RPMI8226 (cell line): ENCODE measurements at regions not wholly inside any gene's neighbourhood (a gene's known extent, or its start where the extent isn't known, plus 50 kb on each side); places are given as distances from the start of the nearest gene placed in this dataset.

Experiments used
- DNase-seq: peaks from one replicate; pipeline ENCODE4 v3.0.0-alpha.2; 2015

- no peak for DNase-seq
Measured at GRCh38 chr13:74040200-74040599, 94.0 kb downstream of the KLF12 start.

- DNase-seq = no peak
Measured at GRCh38 chr13:74039667-74040066, 94.5 kb downstream of the KLF12 start.

DNA sequence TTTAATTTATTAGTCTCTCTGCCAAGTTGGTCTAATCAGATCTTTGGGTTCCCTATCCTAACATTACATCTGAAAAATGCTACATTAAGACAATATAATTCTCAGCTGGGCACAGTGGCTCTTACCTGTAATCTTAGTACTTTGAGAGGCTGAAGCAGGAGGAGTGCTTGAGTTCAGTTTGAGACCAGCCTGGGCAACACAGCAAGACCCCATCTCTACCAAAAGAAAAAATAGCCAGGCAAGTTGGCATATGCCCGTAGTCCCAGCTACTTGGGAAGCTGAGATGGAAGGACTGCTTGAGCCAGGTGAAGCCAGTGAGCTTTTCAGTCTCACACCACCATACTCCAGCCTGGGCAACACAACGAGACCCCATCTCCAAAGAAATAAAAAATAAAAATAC is 95.0 kb downstream of the KLF12 start:
- no peak for DNase-seq

DNA sequence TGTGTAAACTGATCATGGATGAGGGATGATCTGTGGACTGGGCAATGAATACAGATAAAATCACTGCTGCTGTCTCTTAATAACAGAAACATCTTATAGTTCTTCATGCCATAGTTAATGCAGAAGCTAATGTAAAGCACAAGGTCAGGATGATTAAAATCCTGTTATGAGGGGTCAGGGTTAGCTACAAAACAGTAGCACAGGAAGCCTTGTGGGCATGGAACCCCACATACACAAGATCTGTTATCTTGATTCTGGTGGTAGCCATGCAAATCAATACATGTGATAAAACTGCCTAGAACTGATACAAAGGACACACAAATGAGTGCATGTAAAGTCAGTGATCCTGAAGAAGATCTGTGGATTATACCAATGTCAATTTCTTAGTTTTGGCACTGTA is 96.4 kb downstream of the KLF12 start:
- no peak for DNase-seq

GRCh38 chr13:74036373-74036772 is 97.8 kb downstream of the KLF12 start:
- no peak for DNase-seq

DNA sequence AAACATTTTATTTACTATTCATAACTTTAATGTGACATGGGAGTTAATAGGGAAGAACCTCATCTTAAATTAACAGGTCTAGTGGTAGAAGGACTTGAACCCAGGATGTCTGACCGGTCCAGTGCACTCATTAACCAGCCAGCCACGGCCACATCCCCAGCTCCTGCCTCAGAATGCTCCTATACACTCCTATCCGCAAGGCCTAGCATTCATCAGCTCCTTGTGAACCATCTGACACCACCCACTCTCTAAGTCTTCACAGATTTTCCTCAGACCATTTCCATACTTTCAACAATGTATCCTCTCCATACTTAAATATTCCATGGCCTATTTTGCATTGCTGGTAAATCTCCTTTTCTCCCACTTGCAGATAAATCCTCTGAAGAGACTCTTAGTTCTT is 98.3 kb downstream of the KLF12 start:
- no peak for DNase-seq

- no peak for DNase-seq
Measured at GRCh38 chr13:74032325-74032724, 101.9 kb downstream of the KLF12 start.

DNA sequence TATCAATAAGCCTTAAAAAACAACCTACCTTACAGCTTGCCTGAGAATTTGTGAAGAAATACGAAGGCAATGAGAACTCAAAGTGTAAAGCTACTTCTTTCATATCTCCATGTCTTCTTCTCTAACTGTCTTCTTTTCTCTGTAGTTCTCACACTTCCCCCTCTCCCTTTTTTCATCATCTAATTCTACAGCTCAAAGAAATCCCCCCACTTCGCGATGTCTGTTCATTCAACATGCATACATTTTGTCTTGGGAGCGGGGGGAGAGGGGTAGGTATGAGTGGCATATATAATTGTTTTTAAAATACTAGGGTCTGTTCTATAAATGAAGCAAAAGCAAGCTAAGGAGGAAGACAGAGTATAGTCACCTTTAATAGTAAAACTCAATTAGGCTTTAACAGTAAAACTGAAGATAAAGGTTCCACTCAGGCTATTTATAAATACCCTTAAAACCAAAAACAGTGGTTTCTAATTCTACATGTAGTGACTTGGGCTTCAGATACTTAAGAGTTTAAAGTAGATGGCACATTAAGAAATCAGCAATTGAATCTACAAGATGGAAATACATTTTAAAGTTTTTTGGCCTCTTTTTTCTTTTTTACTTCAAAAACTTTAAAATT is 106.9 kb downstream of the KLF12 start:
- no peak for DNase-seq

GRCh38 chr13:74026753-74027152 is 107.5 kb downstream of the KLF12 start:
- no peak for DNase-seq

GRCh38 chr13:74025369-74025768 is 108.8 kb downstream of the KLF12 start:
- DNase-seq = no peak

DNA sequence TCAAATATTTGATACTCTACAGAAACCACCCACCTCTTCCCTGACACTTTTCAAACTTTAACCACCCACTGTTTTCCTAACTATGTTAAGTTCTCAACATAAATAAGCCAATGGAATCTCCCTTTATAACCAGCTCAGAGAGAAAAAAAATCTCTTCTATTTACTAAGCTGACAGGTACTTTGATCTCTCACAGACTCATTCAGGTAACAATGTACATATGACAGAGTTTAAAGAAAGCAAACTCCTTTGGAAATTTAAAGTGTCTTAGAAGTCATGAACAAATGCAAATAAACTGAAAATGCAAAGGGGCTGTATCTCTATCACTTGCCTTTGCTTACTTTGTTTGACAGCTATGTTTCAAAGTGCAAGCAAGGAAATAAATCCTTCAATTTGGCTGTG is 109.3 kb downstream of the KLF12 start:
- DNase-seq = no peak

DNA sequence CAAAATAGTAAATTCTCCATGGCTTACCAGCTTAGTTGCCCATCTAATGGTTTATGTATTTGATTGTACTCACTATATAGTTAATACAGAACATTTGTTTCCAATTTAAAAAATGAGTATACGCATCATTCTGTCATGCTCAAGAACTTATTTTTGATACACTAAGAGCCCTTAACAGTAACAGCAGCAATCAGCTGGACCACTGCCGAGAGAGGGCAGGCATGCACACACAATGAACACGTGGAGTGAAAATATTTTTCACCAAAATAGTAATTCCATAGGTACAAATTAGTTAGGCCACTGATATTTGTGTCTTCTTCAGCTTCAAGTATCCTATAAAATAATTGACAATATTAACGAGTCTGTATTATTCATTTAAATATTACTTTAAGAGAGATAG is 109.9 kb downstream of the KLF12 start:
- no peak for DNase-seq

- no peak for DNase-seq
Measured at GRCh38 chr13:74023484-74023883, 110.7 kb downstream of the KLF12 start.

DNA sequence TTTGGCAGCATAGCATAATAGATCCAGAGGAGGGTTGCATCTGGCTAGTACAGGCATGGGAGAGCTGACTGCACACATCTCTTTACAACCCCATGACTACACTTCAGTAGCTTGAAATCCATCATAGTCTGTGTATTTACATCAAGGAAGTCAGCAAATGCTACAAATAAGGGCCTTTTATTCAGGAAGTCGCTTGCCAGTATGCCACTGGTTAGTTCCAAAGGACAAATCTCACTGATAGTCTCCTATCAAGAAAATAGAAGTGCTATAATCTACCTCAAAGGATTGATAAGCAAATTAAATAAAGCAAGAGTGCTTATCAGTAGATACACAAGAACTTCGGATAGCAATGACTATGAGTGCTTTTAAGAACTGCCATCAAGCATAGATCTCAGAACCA is 112.7 kb downstream of the KLF12 start:
- no peak for DNase-seq

DNA sequence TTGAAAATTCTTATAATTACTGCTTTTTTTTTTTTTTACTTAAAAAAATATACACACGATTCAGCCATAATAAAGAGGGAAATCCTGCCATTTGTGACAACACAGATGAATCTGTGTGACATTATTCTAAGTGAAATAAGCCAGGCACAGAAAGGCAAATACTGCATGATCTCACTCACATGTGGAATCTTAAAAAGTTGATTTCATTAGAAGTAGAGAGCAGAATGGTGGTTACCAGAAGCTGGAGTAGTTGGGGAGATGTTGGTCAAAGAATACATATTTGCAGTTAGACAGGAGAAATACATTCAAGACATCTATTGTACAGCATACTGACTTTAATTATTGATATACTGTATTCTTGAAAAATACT is 116.2 kb downstream of the KLF12 start:
- no peak for DNase-seq

DNA sequence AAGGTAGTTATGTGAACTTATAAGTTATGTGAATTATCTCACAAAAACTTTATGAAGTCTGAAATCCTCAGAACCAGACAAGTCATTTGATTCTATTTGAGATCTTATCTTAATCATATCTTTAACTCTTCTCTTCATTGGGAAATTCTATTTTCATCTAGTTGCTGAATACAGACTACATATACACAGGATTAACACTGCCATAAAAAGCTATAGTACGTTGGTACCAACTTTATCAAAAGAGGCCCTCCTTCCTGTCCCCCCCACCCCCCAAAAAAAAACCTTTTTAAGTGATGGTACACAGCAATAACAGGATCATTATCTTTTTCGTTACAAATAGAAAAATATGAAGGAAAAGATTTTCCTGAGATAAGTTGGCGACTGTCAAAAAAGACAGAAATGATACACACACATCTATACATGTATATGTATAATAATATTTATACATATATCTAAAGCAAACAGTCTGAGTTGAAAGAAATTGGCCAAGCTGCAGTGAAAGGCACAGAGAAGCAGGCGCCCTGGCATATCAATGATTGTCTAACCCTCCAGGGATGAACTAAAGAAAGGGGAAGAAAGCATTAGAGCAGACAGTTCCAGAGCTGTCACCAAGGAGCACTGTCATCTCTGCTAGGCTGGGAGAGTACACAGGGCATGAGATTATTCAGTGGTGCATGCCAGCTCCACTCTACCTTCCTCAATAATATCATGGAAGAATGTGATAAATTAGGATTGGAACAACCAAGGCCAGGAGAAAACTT is 116.7 kb downstream of the KLF12 start:
- no peak for DNase-seq

DNA sequence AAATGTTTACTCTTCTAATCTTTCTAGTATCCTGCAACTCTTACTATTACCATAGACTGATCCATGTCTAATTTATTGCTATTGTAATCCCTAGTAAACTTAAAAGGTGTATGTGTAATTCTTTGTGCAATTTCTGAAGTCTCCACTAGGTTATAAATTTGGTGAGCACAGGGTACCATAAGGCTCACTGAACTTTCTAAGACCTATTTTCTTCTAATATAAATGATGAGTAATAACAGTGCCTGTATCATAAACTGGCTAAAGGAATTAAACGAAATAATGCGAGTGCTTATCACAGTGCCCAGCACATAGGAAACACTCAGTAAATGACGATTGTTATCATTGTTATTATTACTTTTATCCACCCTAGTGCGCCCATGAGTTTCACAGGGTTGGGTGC is 119.1 kb downstream of the KLF12 start:
- no peak for DNase-seq

DNA sequence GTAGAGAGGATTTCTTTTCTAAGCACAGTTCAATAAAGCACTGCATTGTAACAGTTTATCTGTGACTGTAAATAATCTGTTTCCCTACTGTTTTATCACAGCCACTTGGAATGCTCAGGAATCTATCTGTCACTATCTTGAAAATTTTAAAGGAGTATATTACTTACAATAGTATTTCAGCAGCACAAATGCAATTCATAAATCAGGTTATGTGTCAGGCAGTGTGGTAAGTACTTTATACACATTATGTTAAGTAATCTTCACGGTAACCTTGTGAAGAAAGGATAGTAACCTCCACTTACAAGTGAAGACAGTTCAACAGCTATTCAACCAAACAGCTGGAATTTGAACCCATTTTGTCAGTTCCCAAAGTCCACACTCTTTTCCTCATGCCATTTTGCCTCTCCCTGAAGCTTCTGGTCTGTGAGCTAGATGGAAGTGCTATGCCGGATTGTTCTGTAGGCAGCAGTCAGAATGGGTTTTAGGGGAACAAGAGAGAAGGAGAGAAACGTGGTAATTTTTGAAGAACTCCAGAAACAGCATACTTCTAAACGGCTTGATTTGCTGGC is 125.0 kb downstream of the KLF12 start:
- DNase-seq = no peak

DNA sequence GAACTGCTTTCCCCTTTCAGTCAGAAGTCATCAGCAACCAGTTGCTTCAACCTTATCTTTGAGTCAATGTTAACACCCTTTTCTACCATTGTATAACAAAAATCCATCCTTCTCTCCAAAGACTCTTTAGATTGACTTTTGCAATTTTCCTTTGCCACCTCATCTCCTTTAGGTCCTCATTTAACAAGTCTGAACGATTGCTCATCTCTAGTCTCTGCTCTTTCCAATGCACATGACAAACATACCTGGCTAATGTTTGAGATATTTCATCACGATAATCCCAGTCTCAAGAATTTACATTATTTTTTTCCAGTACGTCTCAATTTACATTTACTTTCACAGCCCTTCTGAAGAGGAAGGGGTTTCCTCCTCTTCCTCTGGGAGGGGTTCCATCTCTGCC is 127.5 kb downstream of the KLF12 start:
- no peak for DNase-seq

DNA sequence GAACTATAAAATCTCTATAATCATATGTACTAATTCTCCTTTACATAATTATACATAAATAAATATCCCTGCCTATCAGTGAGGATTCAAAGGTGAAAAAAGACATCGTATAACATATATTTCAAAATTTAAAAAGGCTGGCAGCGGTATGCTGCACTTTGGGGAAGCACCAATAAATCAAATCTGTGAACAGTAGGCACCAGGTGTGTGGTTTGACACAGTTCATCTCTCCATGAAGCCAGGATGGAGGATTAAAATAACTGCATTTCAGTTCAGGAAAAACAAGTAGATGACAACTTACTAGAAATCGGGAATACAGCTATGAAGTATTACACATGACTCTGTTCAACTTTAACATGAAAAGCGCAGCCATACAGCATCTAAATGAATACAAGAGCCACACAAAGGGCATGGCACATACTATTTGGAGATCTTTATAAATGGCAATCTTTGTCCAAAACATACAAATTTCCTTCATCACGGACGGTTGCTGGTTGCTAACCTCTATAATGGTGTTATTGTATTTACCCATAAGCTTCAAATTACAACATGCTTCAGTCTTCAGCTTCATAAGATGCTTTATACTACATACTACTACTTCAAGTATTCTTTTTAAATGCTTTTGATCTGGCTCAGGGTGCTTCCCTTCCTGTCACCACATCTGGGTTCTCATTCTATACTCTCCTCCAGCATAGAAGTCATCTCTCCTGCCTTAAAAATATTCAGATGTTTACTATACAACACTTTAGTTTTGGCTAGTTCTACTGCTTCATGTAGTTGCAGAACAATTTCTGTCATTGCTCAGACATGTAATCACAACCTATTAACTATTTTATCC is 128.7 kb downstream of the KLF12 start:
- no peak for DNase-seq

GRCh38 chr13:74004109-74004508 is 130.1 kb downstream of the KLF12 start:
- DNase-seq = no peak

DNA sequence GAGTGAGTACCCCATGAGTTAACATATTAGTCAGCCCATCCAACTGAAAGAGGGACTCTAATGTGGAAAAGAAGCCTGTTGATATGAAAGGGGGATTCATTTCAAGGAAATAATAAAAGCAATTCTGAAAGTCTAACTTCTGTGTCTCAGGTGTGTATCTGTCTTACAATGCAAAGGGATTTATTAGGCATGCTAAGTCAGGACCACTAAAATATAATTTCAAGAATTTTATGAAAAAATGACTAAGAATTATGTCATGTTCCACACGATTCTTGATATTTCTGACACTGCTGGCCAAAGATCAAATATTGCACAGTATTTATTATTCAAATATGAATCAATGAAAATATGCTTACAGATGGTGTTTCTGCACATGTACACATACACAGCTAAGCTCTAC is 130.8 kb downstream of the KLF12 start:
- DNase-seq = no peak

GRCh38 chr13:74000876-74001275 is 133.3 kb downstream of the KLF12 start:
- DNase-seq = no peak

- DNase-seq = no peak
Measured at GRCh38 chr13:73998631-73999030, 135.6 kb downstream of the KLF12 start.
